ENCODE measurements at regions not wholly inside any gene's neighbourhood (a gene's known extent, or its start where the extent isn't known, plus 50 kb on each side); places are given as distances from the start of the nearest gene placed in this dataset.

DNA sequence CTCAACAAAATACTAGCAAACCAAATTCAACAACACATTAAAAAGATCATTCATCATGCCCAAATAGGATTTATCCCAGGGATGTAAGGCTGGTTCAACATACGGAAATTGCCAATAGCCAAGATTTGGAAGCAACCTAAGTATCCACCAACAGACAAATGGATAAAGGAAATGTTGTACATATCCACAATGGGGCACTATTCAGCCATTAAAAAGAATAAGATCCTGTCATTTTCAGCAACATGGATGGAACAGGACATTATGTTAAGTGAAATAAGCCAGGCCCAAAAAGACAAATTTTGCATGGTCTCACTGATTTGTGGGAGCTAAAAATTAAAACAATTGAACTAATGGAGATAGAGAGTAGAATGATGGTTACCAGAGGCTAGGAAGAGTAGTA, 82.0 kb upstream of the FAM241A start:
- H3K4me1 Mint-ChIP-seq (ENCODE audit: unreplicated experiment): no peaks in the 10 kb centered on the region
- no peak overlapping the region for H3K4me3 Mint-ChIP-seq (ENCODE audit: unreplicated experiment)
- no peak overlapping the region for H3K27ac Mint-ChIP-seq (ENCODE audit: unreplicated experiment)
- no peaks in the 10 kb centered on the region for H3K9me3 Mint-ChIP-seq (ENCODE audit: unreplicated experiment)
- peaks cover 3% of the 10 kb centered on the region for H3K27me3 Mint-ChIP-seq (ENCODE audit: unreplicated experiment)
- DNase-seq (ENCODE audit: low spot score): no peak
- no peaks in the 10 kb centered on the region for H3K36me3 Mint-ChIP-seq (ENCODE audit: low read depth, unreplicated experiment)
- TF ChIP-seq CTCF (IDR thresholded peaks at IDR 0.05; ENCODE audit: unreplicated experiment): no peak

DNA sequence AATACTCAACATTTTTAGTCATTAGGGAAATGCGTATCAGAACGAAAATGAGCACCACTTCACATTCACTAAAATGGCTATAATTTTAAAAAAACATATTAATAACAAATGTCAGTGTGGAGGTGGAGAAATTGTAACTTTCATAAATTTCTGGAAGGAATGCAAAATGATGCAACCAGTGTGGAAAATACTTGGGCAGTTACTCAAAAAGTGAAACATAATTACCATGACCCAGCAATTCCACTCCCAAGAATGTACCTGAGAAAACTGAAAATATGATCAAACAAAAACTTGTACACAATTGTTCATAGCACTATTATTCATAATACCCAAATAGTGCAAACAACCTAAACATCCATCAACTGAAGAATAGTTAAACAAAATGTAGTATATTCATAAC, 76.1 kb upstream of the FAM241A start:
- no peak for DNase-seq (ENCODE audit: low spot score)
- Mint-ChIP-seq H3K27me3 (ENCODE audit: unreplicated experiment) (no peaks in the 10 kb centered on the region), H3K4me1 (ENCODE audit: unreplicated experiment) (no peaks in the 10 kb centered on the region), H3K4me3 (ENCODE audit: unreplicated experiment) (no peak overlapping the region), H3K27ac (ENCODE audit: unreplicated experiment) (no peak overlapping the region), H3K9me3 (ENCODE audit: unreplicated experiment) (no peaks in the 10 kb centered on the region), H3K36me3 (ENCODE audit: low read depth, unreplicated experiment) (peaks cover 4% of the 10 kb centered on the region)
- TF ChIP-seq CTCF (IDR thresholded peaks at IDR 0.05; ENCODE audit: unreplicated experiment): no peak

- Mint-ChIP-seq H3K4me3 (ENCODE audit: unreplicated experiment) (no peak overlapping the region), H3K27me3 (ENCODE audit: unreplicated experiment) (peaks cover 2% of the 10 kb centered on the region), H3K36me3 (ENCODE audit: low read depth, unreplicated experiment) (peaks cover 4% of the 10 kb centered on the region), H3K9me3 (ENCODE audit: unreplicated experiment) (no peaks in the 10 kb centered on the region), H3K4me1 (ENCODE audit: unreplicated experiment) (no peaks in the 10 kb centered on the region), H3K27ac (ENCODE audit: unreplicated experiment) (no peak overlapping the region)
- no peak for DNase-seq (ENCODE audit: low spot score)
- no peak for TF ChIP-seq CTCF (IDR thresholded peaks at IDR 0.05; ENCODE audit: unreplicated experiment)
These were observed 72.1 kb upstream of the FAM241A start for GRCh38 chr4:112073181-112073580.

DNA sequence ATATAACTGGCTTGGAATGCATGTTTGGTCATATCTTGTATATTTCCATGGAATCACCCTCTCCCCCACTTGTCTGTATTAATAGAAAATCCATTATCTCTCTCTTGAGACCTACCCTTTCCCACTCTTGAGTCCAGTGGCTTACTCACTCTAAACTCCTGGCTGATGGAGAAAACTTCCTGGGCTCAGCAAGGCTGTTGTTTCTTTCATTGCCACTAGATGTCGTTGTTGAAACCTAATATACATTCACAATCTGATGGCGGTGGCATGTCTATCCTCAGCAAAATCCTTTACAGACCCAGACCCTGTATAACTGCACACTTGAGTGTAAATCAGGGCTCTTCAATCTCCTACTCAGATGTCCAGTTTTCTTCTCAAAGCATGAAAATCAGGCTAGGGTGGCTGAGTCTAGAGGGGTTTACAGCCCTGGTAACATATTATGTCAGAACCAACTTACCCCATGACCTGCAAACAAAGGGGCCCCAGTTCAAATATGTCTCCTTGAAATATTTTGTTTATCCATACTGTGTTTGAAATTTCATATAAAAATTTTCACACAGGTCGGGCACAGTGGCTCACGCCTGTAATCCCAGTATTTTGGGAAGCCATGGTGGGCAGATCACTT, 70.0 kb upstream of the FAM241A start:
- Mint-ChIP-seq H3K4me3 (ENCODE audit: unreplicated experiment) (no peak overlapping the region), H3K27ac (ENCODE audit: unreplicated experiment) (no peak overlapping the region), H3K36me3 (ENCODE audit: low read depth, unreplicated experiment) (peaks cover 4% of the 10 kb centered on the region), H3K4me1 (ENCODE audit: unreplicated experiment) (peaks cover 2% of the 10 kb centered on the region), H3K9me3 (ENCODE audit: unreplicated experiment) (no peaks in the 10 kb centered on the region), H3K27me3 (ENCODE audit: unreplicated experiment) (peaks cover 2% of the 10 kb centered on the region)
- TF ChIP-seq CTCF (IDR thresholded peaks at IDR 0.05; ENCODE audit: unreplicated experiment): peak; percentile 89
- DNase-seq (ENCODE audit: low spot score): peak; percentile 43

- Mint-ChIP-seq H3K4me3 (ENCODE audit: unreplicated experiment) (no peak overlapping the region), H3K4me1 (ENCODE audit: unreplicated experiment) (peaks cover 3% of the 10 kb centered on the region), H3K9me3 (ENCODE audit: unreplicated experiment) (no peaks in the 10 kb centered on the region), H3K27ac (ENCODE audit: unreplicated experiment) (no peak overlapping the region), H3K27me3 (ENCODE audit: unreplicated experiment) (peaks cover 2% of the 10 kb centered on the region), H3K36me3 (ENCODE audit: low read depth, unreplicated experiment) (peaks cover 4% of the 10 kb centered on the region)
- TF ChIP-seq CTCF (IDR thresholded peaks at IDR 0.05; ENCODE audit: unreplicated experiment): no peak
- DNase-seq (ENCODE audit: low spot score): no peak
These were observed 69.3 kb upstream of the FAM241A start for GRCh38 chr4:112075906-112076305.
